ENCODE measurements at regions not wholly inside any gene's neighbourhood (a gene's known extent, or its start where the extent isn't known, plus 50 kb on each side); places are given as distances from the start of the nearest gene placed in this dataset.
"Not testable (repeated sequence)": the region's sequence is repeated elsewhere in the genome, so short reads cannot be mapped to it uniquely, and the experiment has no call there.

- not testable (repeated sequence) for TF ChIP-seq CTCF (IDR thresholded peaks at IDR 0.05 in 8 of 11, conservative IDR thresholded peaks at IDR 0.05 in 3 of 11); POLR2AphosphoS5 (IDR thresholded peaks at IDR 0.05)
Observed at GRCh38 chr5:166804693-166805092, 1486.8 kb upstream of the WWC1 start.
